ENCODE measurements at regions not wholly inside any gene's neighbourhood (a gene's known extent, or its start where the extent isn't known, plus 50 kb on each side); places are given as distances from the start of the nearest gene placed in this dataset.
"Not testable (repeated sequence)": the region's sequence is repeated elsewhere in the genome, so short reads cannot be mapped to it uniquely, and the experiment has no call there.

DNA sequence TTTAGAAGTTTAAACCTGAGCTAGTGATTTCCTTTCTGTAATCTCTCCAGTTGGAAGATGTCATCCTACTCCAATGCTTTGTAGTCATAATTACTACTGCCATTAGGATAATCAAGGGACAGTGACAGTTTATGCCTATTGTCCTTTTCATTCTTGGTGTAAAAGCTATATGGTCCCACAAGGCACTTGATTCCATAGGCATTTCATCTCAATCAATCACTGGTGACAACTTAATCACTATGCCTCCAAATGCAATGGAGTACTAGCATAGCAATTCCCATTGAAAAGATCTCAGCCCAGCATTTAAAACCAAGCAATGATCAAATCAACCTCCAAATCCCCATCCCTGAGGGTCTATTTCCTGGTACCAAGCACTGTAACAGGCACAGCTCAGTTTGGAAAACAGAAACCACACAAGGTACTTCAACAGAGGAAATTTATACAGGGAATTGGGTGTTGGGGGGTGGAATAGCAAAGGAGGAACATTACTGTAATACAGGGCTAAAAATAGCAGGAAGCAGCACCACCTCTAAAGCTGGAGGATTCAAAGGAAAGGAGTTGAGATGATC lies 51.0 kb downstream of the FHIP2A start:
- TF ChIP-seq, protein P1, sequence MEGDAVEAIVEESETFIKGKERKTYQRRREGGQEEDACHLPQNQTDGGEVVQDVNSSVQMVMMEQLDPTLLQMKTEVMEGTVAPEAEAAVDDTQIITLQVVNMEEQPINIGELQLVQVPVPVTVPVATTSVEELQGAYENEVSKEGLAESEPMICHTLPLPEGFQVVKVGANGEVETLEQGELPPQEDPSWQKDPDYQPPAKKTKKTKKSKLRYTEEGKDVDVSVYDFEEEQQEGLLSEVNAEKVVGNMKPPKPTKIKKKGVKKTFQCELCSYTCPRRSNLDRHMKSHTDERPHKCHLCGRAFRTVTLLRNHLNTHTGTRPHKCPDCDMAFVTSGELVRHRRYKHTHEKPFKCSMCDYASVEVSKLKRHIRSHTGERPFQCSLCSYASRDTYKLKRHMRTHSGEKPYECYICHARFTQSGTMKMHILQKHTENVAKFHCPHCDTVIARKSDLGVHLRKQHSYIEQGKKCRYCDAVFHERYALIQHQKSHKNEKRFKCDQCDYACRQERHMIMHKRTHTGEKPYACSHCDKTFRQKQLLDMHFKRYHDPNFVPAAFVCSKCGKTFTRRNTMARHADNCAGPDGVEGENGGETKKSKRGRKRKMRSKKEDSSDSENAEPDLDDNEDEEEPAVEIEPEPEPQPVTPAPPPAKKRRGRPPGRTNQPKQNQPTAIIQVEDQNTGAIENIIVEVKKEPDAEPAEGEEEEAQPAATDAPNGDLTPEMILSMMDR (IDR thresholded peaks at IDR 0.05; ENCODE audit: low read depth, low read length), result no peak
- no peak for DNase-seq (ENCODE audit: extremely low read depth, low read depth)

DNA sequence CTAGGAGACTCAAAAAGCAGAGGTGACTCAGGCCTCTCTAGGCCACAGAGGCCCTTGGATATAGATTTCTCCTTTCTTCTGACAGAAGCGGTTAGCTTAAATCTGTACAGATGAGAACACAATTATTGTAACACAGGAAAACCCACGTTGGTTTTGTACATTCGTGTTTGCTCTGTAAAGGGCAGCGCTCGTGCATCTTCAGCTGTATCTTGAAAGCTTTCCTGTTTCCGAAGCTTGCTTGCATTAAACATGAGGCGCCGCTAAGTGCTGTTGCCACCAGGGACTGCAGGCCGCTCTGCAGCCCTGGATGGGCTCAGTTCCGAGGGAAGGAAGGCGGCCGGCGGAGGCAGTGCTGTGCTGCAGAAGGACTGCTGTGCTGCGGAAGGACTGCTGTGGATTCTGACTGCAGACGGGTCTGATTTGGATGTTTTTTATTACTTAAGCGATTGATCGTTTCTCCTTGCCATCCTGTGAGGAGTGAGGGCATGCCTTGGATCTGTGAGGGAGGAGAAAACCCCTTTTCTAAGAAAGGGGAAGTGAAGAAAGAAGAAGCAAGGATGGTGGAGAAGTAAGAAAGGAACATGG lies 53.3 kb downstream of the FHIP2A start:
- no peak for DNase-seq (ENCODE audit: extremely low read depth, low read depth)
- TF ChIP-seq, protein P1 (IDR thresholded peaks at IDR 0.05; ENCODE audit: low read depth, low read length), result peak; percentile 18

DNA sequence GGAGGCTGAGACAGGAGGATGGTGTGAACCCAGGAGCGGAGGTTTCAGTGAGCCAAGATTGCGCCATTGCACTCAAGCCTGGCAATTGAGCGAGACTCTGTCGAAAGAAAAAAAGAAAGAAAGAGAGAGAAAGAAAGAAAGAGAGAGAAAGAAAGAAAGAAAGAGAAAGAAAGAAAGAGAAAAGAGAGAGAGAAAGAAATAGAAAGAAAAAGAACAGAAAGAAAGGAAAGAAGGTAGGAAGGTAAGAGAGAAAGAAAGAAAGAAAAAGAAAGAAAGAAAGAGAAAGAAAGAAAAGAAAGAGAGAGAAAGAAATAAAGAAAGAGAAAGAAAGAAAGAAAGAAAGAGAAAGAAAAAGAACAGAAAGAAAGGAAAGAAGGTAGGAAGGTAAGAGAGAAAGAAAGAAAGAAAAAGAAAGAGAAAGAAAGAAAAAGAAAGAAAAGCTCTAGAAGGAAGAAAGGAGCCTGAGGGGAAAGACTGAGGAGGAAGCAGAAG lies 54.1 kb downstream of the FHIP2A start:
- not testable (repeated sequence) for DNase-seq (ENCODE audit: extremely low read depth, low read depth)

DNA sequence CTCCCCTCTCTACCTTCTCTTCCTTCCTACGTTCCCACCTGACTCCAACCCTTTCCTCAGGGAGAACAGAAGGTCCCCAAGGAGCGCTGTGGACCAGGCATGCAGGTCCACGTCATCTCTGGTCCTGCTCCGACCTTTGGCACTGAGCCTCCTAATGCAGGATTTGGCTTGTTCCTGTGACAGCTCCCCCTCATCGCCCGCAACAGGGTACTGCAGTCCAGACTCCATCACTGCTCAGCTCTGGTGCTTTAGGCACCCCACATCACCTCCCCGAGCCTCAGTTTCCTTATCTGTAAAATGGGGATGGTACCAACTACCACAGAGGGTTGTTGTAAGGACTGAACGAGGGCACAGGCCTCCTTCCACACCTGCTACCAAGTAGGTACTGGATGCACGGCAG lies 54.6 kb downstream of the FHIP2A start:
- TF ChIP-seq, protein P1 (IDR thresholded peaks at IDR 0.05; ENCODE audit: low read depth, low read length), result no peak
- DNase-seq (ENCODE audit: extremely low read depth, low read depth), result no peak

DNA sequence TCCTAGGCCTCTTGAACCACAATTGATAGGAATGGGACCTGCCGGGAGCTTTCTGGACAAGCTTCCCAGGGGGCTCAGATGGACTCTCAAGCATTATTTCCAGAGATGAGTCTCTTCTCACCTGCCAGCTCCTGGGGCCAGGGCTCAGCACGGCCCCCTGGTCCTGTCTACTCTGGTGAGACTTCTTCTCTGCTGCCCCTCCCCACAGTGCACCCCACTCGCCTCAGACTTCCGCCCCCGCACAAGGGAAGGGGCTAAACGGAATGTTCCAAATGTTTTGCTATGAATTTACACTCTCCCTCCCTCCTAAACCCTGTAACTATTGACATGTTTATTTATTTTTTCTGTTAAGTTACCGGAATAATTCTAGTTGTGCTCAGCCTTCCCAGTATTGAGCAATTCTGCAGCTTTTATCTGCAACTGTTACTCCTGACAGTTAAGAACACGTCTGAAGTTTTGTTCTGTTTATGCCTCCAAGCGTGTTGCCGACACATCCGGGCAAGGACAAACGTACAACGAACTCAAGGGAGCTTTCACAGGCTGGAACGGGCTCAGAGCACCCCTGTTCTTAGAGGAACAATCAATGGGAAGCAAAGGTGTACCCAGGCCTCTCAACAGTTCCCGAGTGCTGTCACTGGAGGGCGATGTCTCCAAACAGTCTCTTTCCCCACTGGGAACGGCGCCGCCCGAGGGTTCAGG lies 55.2 kb downstream of the FHIP2A start:
- TF ChIP-seq, protein P1 (IDR thresholded peaks at IDR 0.05; ENCODE audit: low read depth, low read length), result peak; percentile 84
- DNase-seq (ENCODE audit: extremely low read depth, low read depth), result peak; percentile 34

DNA sequence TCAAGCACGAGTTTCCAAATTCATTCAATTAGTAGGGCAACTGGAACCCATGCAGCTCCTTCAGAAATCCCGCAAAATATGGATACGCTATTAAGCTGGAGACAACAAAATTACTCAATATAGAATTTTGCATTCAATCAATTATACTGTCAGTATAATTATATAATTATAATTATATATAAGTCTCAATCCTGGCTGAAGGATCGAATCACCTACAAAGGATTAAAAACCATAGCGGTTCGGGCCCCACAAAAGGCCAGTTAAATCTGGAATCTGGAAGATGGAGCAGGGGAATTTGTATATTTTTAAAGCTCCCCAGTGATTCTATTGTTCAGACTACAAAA lies 55.7 kb downstream of the FHIP2A start:
- TF ChIP-seq, protein P1 (IDR thresholded peaks at IDR 0.05; ENCODE audit: low read depth, low read length), result no peak
- DNase-seq (ENCODE audit: extremely low read depth, low read depth), result no peak

DNA sequence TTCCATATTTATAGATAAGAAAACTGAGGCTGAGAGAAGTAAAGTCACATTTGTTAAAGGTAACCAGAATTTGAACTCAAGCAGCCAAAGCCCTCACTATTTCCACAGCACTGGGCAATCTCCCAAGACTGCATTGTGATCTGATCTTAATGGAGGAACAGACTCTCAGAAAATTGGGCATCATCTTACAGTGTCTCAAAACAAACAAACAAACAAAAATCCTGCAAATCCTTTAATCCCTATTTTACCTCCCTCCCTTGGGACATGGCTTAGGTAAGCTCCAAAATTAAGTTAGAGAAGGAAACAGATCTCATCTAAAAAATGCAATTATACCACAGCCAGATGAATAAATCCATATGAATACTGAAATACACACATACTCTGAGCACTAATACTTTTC lies 57.5 kb downstream of the FHIP2A start:
- TF ChIP-seq, protein P1 (IDR thresholded peaks at IDR 0.05; ENCODE audit: low read depth, low read length), result no peak
- DNase-seq (ENCODE audit: extremely low read depth, low read depth), result no peak
